Trophoblast cell (in vitro differentiated cells and primary cell): ENCODE measurements at regions not wholly inside any gene's neighbourhood (a gene's known extent, or its start where the extent isn't known, plus 50 kb on each side); places are given as distances from the start of the nearest gene placed in this dataset.

ENCODE experiments used
- DNase-seq, 2 donors: peaks; one replicate each; pipeline ENCODE4 v3.0.0-alpha.2; 2016
- H2AFZ ChIP-seq: 2 replicates; pipeline ENCODE4 v1.6.1; 2013; ENCODE audit warnings: low read length, moderate library complexity, mild to moderate bottlenecking; ENCODE audit not compliant: insufficient read depth, poor library complexity
- H2AK5ac ChIP-seq: 2 replicates; pipeline ENCODE4 v1.6.1; 2013; ENCODE audit warnings: mild to moderate bottlenecking, low read length
- H2BK120ac ChIP-seq: 2 replicates; pipeline ENCODE4 v1.6.1; 2013; ENCODE audit warnings: low read length, mild to moderate bottlenecking, moderate library complexity; ENCODE audit not compliant: insufficient read depth, poor library complexity
- H2BK12ac ChIP-seq: 2 replicates; pipeline ENCODE4 v1.6.1; 2013; ENCODE audit warnings: mild to moderate bottlenecking, low read length, moderate library complexity
- H2BK5ac ChIP-seq: 2 replicates; pipeline ENCODE4 v1.6.1; 2013; ENCODE audit warnings: low read length, low read depth, moderate library complexity, mild to moderate bottlenecking; ENCODE audit not compliant: poor library complexity
- H3K14ac ChIP-seq: 2 replicates; pipeline ENCODE4 v1.6.1; 2013; ENCODE audit warnings: mild to moderate bottlenecking, low read length
- H3K18ac ChIP-seq: 2 replicates; pipeline ENCODE4 v1.6.1; 2013; ENCODE audit warnings: mild to moderate bottlenecking, low read length
- H3K23ac ChIP-seq: 2 replicates; pipeline ENCODE4 v1.6.1; 2013; ENCODE audit warnings: low read length
- H3K27ac ChIP-seq: 2 replicates; pipeline ENCODE4 v1.5.1; 2013; ENCODE audit warnings: low read depth, mild to moderate bottlenecking, inconsistent platforms, low read length, moderate library complexity
- H3K27me3 ChIP-seq: 2 replicates; pipeline ENCODE4 v1.6.1; 2013; ENCODE audit warnings: inconsistent platforms, mild to moderate bottlenecking, low read length, moderate library complexity; ENCODE audit not compliant: insufficient read depth
- H3K36me3 ChIP-seq, 2 experiments: 1 replicate in 1 of 2; 2 replicates in 1 of 2; pipeline ENCODE4 v1.6.1; 2013; ENCODE audit warnings: low read length in 2 of 2, mild to moderate bottlenecking in 2 of 2, moderate library complexity in 1 of 2; ENCODE audit not compliant: insufficient read depth in 2 of 2, control insufficient read depth in 1 of 2
- H3K4ac ChIP-seq: 2 replicates; pipeline ENCODE4 v1.6.1; 2013; ENCODE audit warnings: low read depth, mild to moderate bottlenecking, low read length, moderate library complexity
- H3K4me1 ChIP-seq, 2 experiments: 1 replicate in 1 of 2; 2 replicates in 1 of 2; pipeline ENCODE4 v1.6.1; 2013; ENCODE audit warnings: low read length in 2 of 2, mild to moderate bottlenecking in 2 of 2, moderate library complexity in 1 of 2; ENCODE audit not compliant: insufficient read depth in 2 of 2, control insufficient read depth in 1 of 2
- H3K4me2 ChIP-seq: 2 replicates; pipeline ENCODE4 v1.6.1; 2013; ENCODE audit warnings: inconsistent platforms, mild to moderate bottlenecking, low read length, moderate library complexity
- H3K4me3 ChIP-seq: 2 replicates; pipeline ENCODE4 v1.5.1; 2013; ENCODE audit warnings: mild to moderate bottlenecking, low read depth, low read length, inconsistent platforms
- H3K79me1 ChIP-seq: one replicate; pipeline ENCODE4 v1.6.1; 2013; ENCODE audit warnings: low read length
- H3K79me2 ChIP-seq: 2 replicates; pipeline ENCODE4 v1.6.1; 2013; ENCODE audit warnings: low read length, mild to moderate bottlenecking; ENCODE audit not compliant: control insufficient read depth, insufficient read depth, poor library complexity
- H3K9ac ChIP-seq: 2 replicates; pipeline ENCODE4 v1.6.1; 2013; ENCODE audit warnings: mild to moderate bottlenecking, low read length
- H3K9me3 ChIP-seq: 2 replicates; pipeline ENCODE4 v1.6.1; 2013; ENCODE audit warnings: low read depth, mild to moderate bottlenecking, control low read depth, inconsistent platforms, low read length; ENCODE audit not compliant: insufficient read depth
- H4K12ac ChIP-seq: 2 replicates; pipeline ENCODE4 v1.6.1; 2013; ENCODE audit warnings: low read depth, mild to moderate bottlenecking, low read length, moderate library complexity
- H4K8ac ChIP-seq: 2 replicates; pipeline ENCODE4 v1.6.1; 2013; ENCODE audit warnings: low read depth, mild to moderate bottlenecking, low read length, moderate library complexity
- H4K91ac ChIP-seq: one replicate; pipeline ENCODE4 v1.6.1; 2013; ENCODE audit warnings: low read depth, mild to moderate bottlenecking, low read length, moderate library complexity
- WGBS: extraction: QIAGEN DNeasy Blood & Tissue Kit; methylation state at CpG from one replicate; pipeline ENCODE4 v1.1.7; 2013; ENCODE audit warnings: missing lambda C conversion rate; ENCODE audit not compliant: insufficient read length, insufficient coverage; ENCODE audit errors: extremely low coverage; 5-methylcytosine and 5-hydroxymethylcytosine counted together

DNA sequence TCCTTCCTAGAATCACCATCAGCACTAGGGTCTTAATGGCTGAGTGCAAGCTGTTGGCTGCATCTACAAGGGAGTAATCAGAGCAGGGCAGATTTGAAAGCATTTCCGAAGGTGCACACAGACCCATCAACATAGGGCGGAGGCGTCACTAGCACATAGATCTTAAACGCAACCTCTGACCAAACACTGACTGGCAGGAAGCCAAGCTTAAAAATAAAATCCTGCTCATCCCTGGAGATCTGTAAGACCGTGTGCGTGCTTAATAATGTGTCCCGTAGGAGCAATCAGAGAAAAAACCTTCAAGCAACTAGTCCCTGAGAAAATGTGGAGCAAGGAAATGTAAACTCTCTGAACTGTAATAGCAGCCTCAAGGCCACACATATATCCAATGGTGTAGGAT lies 470.5 kb downstream of the ETS1 start:
- Histone ChIP-seq H3K79me2 (no peaks in the 10 kb centered on the region), H3K79me1 (no peaks in the 10 kb centered on the region), H3K4me2 (no peak overlapping the region), H4K8ac (no peak overlapping the region), H2BK5ac (no peak overlapping the region), H2AK5ac (no peak overlapping the region), H3K14ac (no peak overlapping the region), H3K9me3 (no peaks in the 10 kb centered on the region), H3K23ac (no peak overlapping the region), H2AFZ (no peak overlapping the region), H3K4me3 (no peak overlapping the region), H3K27ac (no peak overlapping the region), H4K12ac (no peak overlapping the region), H2BK12ac (no peak overlapping the region), H3K18ac (no peak overlapping the region), H2BK120ac (no peak overlapping the region), H3K36me3 (no peaks in the 10 kb centered on the region), H3K4me1 (no peaks in the 10 kb centered on the region), H3K4ac (no peak overlapping the region), H4K91ac (no peak overlapping the region), H3K9ac (no peak overlapping the region), H3K27me3 (no peaks in the 10 kb centered on the region)
- no peak for DNase-seq
- no CpG with 5 or more reads among the region's 7 CpGs for WGBS

DNA sequence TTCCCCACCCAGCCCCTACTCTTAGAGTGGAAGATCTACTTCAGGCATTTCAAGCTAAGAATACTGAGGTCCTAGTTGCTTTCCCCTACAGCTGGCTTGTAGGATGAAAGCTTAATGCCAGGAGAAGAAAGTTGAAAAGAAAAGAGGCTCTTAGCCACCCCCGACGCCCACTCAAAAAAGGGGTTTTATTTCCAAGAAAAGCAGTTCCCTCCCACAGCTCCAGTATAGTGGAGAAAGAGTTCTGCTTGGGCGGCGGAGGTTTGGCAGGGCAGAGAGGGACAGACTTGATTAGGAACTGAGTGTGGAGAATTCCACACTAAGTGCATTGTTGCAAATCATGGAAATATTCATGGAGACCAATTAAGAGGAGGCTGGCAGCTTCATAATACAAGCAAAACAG lies 470.9 kb downstream of the ETS1 start:
- DNase-seq: no peak
- H4K8ac ChIP-seq: no peak overlapping the region
- H2BK12ac ChIP-seq: no peak overlapping the region
- no peak overlapping the region for H3K4ac ChIP-seq
- H3K4me3 ChIP-seq: no peak overlapping the region
- H3K4me2 ChIP-seq: no peak overlapping the region
- H3K27ac ChIP-seq: no peak overlapping the region
- H3K4me1 ChIP-seq: no peaks in the 10 kb centered on the region
- no peak overlapping the region for H3K18ac ChIP-seq
- no peaks in the 10 kb centered on the region for H3K79me2 ChIP-seq
- H3K36me3 ChIP-seq: no peaks in the 10 kb centered on the region
- H4K91ac ChIP-seq: no peak overlapping the region
- WGBS: no CpG with 5 or more reads among the region's 4 CpGs
- no peak overlapping the region for H2AK5ac ChIP-seq
- no peak overlapping the region for H4K12ac ChIP-seq
- H2AFZ ChIP-seq: no peak overlapping the region
- H3K9me3 ChIP-seq: no peaks in the 10 kb centered on the region
- H3K14ac ChIP-seq: no peak overlapping the region
- no peak overlapping the region for H2BK120ac ChIP-seq
- H3K23ac ChIP-seq: no peak overlapping the region
- no peak overlapping the region for H2BK5ac ChIP-seq
- H3K79me1 ChIP-seq: no peaks in the 10 kb centered on the region
- no peak overlapping the region for H3K9ac ChIP-seq
- H3K27me3 ChIP-seq: no peaks in the 10 kb centered on the region

DNA sequence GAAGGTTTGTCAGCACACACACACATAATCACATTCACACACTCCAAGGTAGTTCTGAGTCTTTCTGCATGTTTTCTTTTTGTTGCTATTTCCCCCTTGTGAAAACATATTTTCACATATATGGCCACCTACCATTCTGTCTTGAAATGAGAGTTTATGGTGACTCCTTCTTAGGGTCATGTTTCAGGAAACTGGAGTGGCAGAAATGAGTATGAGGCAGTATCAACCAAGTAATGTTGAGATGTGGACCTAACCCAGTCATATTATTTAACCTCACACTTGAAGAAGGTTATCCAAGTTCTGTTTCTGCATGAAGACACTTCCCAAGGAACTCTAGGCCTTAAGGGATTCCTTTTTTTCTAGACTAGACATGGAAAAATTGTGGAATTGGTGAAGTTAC lies 481.4 kb downstream of the ETS1 start:
- peaks cover 0 to 5% of the 10 kb centered on the region in 2 experiments for H3K4me1 ChIP-seq
- no peak overlapping the region for H4K12ac ChIP-seq
- H2BK12ac ChIP-seq: no peak overlapping the region
- H3K9me3 ChIP-seq: no peaks in the 10 kb centered on the region
- no peak overlapping the region for H3K9ac ChIP-seq
- H2BK120ac ChIP-seq: no peak overlapping the region
- no peaks in the 10 kb centered on the region for H3K79me1 ChIP-seq
- H3K27ac ChIP-seq: no peak overlapping the region
- no peak overlapping the region for H4K8ac ChIP-seq
- no peaks in the 10 kb centered on the region for H3K27me3 ChIP-seq
- H3K14ac ChIP-seq: no peak overlapping the region
- no peak overlapping the region for H2AK5ac ChIP-seq
- no peak overlapping the region for H3K23ac ChIP-seq
- no peak overlapping the region for H3K18ac ChIP-seq
- no peak overlapping the region for H2AFZ ChIP-seq
- no peak for DNase-seq
- no peak overlapping the region for H3K4ac ChIP-seq
- H3K4me2 ChIP-seq: no peak overlapping the region
- H2BK5ac ChIP-seq: no peak overlapping the region
- H3K4me3 ChIP-seq: no peak overlapping the region
- H4K91ac ChIP-seq: no peak overlapping the region
- H3K79me2 ChIP-seq: no peaks in the 10 kb centered on the region
- no peaks in the 10 kb centered on the region for H3K36me3 ChIP-seq

DNA sequence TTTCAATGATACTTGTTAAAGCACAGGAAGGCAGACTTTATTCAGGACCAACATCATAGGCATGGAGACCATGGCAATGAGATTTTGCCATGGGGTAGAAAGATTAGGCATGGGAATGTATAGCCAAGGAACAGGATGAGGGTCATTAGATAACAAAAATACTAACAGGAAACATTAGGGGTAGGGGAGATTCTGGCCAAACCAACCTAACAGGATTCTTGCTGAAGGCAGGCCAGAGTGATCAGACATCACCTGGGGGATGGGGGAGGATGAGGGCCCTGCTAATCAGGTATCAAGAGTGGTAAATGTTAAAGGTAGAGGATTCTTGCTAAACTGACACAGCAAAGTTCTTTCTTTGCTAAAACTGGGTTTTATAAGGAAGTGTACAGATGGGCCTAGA lies 481.8 kb downstream of the ETS1 start:
- H3K23ac ChIP-seq: no peak overlapping the region
- no peaks in the 10 kb centered on the region for H3K36me3 ChIP-seq
- no peak overlapping the region for H2BK120ac ChIP-seq
- no peak overlapping the region for H4K8ac ChIP-seq
- H2AFZ ChIP-seq: no peak overlapping the region
- no peak overlapping the region for H2BK5ac ChIP-seq
- no peaks in the 10 kb centered on the region for H3K27me3 ChIP-seq
- H3K9ac ChIP-seq: no peak overlapping the region
- no peaks in the 10 kb centered on the region for H3K9me3 ChIP-seq
- no peak overlapping the region for H2AK5ac ChIP-seq
- DNase-seq: peak; percentile 70 to 76
- H2BK12ac ChIP-seq: no peak overlapping the region
- H3K4me3 ChIP-seq: no peak overlapping the region
- H4K12ac ChIP-seq: no peak overlapping the region
- H3K14ac ChIP-seq: no peak overlapping the region
- no peak overlapping the region for H3K4me2 ChIP-seq
- no peak overlapping the region for H3K27ac ChIP-seq
- H3K79me1 ChIP-seq: no peaks in the 10 kb centered on the region
- peaks cover 0 to 5% of the 10 kb centered on the region in 2 experiments for H3K4me1 ChIP-seq
- H4K91ac ChIP-seq: no peak overlapping the region
- no peak overlapping the region for H3K18ac ChIP-seq
- no peaks in the 10 kb centered on the region for H3K79me2 ChIP-seq
- no peak overlapping the region for H3K4ac ChIP-seq
